ENCODE measurements at regions not wholly inside any gene's neighbourhood (a gene's known extent, or its start where the extent isn't known, plus 50 kb on each side); places are given as distances from the start of the nearest gene placed in this dataset.

DNA sequence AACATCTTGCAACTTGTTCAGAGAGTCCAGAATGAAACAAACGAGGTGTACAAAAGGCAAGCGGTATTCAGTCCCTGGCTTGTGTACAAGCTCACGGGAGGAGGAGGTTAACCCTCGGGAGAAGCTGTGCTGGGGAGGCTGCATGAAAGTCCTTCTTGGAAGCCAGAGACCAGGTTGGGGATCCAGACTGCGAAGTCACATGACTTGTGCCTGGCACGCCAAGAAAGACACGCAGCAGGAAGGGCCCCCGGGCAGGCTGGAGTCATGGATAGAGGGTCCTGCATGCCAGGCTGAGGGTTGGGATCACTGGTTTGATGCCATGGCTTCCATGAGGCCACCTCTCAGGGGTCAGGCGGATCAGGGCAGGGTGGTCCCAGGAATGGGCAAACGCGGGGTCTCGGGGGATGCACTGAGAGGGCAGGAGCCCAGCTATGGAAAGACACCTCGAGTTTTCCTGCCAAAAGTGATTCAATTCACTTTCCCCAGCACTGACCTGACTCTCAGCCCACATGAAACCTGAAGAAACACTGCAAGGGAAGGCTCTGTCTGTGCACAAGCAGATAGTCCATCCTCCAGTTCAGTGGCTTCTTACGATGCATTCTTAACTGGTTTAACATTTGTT is 79.4 kb downstream of the DLL1 start:
- TF ChIP-seq CTCF (conservative IDR thresholded peaks at IDR 0.05): no peak
- TF ChIP-seq ZFX (IDR thresholded peaks at IDR 0.05): no peak
- H3K27ac ChIP-seq: no peak overlapping the region

DNA sequence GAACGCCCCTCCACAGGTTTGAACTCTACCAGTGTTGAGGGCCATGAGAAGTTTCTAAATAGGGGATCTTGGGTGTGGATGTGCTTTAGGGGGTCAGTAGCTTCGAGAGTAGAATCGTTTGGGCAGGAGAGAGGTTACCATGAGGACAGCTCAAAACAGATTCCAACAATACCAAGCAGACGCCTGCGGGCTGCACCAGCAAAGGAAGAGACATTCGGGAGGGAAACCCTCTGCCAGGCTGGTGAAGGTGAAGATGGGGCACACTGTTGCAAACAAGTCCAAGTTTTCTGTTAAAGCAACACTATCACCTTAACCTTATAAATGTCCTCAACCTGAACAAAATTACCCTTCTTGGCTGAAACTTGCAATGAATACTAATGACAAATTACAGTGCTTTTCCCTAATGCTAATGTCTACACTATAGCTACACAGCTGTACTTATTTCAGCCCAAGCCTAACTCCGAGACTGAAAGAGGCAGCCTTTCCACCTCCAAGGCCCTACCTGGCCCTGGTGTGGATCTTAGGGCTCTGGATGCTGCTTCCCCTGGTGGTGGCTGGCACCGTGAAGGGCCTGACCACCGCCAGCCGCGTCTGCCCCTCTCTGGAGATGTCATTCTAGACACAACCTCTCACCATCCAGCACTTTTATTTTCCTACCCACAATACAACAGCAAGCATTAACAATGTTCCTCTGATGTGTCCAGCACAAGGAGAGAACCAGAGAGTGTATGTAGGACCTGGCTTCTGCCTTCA is 80.1 kb downstream of the DLL1 start:
- no peak for TF ChIP-seq ZFX (IDR thresholded peaks at IDR 0.05)
- no peak for TF ChIP-seq CTCF (conservative IDR thresholded peaks at IDR 0.05)
- H3K27ac ChIP-seq: no peak overlapping the region

- no peak overlapping the region for H3K27ac ChIP-seq
- TF ChIP-seq CTCF (conservative IDR thresholded peaks at IDR 0.05) (no peak), ZFX (IDR thresholded peaks at IDR 0.05) (no peak)
Measured at GRCh38 chr6:170210026-170210390, 80.9 kb downstream of the DLL1 start.

DNA sequence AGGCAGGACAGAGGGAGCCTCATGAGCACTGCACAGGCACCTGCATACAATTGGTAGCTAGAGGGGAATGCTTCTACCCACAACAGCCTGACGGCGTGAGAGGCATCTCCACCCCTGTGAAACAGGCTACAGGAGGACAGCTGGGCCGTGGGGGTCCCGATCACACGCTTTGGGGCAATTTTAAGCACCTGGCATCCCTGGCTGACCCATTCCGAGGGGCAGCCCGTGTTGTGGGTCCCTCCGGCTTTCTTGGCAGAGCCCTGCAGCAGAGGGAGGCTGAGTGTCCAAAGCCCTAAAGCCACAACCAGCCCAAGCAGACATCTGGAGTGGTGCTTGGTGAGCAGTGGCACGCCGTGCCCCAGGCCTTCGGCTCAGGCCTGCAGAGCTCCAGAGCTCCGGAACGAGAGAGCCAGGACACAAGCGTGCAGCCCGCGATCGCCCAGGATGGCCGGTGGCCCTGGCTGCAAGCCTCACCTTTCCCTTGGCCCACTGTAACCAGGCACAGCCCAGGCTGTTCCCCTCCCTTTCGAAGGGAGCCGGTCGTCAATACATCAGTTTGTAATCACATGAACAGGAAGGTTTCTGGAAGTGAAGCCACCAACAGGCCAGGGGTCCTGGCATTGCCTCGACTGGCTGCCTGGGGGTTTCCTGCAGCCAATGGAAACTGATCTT is 81.4 kb downstream of the DLL1 start:
- TF ChIP-seq CTCF (conservative IDR thresholded peaks at IDR 0.05) (no peak), ZFX (IDR thresholded peaks at IDR 0.05) (no peak)
- no peak overlapping the region for H3K27ac ChIP-seq

DNA sequence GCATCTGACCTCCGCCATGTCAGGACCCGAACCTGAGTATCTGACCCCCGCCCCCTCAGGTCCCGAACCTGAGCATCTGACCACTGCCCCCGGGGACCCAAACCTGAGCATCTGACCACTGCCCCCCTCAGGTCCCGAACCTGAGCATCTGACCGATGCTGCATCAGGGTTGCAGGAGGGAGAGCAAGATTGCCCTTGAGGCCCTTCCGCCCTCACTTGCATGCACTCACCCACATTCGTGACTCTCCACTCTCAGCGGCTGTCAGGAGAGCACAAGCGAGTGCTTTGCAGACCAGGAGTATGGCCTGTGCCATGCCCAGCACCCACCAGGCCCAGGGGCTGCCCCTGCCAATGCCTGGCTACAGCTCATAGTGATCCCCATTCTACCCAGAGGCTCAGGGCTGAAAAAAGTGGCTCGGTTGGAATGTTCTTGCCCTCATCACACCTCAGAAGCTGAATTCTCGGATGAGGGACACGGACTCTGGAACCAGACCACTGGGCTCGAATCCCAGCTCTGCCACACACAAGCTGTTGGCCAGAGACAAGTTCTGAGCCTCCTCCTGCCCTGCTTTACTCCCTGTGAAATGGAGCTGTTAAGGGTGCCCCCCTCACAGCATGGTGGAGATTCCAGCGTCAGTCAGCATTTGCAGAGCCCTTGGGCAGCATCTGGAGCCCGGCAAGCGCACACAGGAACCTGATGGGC is 82.1 kb downstream of the DLL1 start:
- TF ChIP-seq ZFX (IDR thresholded peaks at IDR 0.05) (no peak), CTCF (conservative IDR thresholded peaks at IDR 0.05) (no peak)
- no peak overlapping the region for H3K27ac ChIP-seq

DNA sequence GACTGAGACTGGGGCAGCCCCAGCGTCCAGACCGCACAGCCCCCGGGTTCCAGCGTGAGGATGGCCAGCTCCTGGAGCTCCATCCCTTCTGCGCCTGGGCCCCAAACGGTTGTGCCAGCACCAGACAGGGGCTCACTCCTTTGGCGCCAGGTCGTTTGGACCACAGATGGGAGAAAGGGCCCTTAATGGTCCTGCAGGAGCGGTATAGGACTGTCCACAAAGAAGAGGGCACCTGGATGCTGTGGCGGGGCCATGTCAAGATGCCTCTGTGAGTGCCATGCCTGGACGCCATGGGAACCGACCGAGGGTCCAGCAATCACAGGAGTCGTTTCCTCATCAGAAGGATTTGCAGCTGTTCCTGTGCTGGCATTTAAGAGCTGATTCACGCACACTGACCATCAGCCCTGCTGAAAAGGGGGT is 82.7 kb downstream of the DLL1 start:
- H3K27ac ChIP-seq: no peak overlapping the region
- TF ChIP-seq CTCF (conservative IDR thresholded peaks at IDR 0.05): no peak
- TF ChIP-seq ZFX (IDR thresholded peaks at IDR 0.05): no peak

Measured in C4-2B (cell line).